HG02981 (cell line): ENCODE measurements at regions not wholly inside any gene's neighbourhood (a gene's known extent, or its start where the extent isn't known, plus 50 kb on each side); places are given as distances from the start of the nearest gene placed in this dataset.

ENCODE experiments used
- ATAC-seq: cut with Tn5 transposase; IDR thresholded peaks from one replicate; pipeline ENCODE4 v1.9.1; 2021; ENCODE audit warnings: mild to moderate bottlenecking, moderate library complexity; ENCODE audit not compliant: unreplicated experiment

DNA sequence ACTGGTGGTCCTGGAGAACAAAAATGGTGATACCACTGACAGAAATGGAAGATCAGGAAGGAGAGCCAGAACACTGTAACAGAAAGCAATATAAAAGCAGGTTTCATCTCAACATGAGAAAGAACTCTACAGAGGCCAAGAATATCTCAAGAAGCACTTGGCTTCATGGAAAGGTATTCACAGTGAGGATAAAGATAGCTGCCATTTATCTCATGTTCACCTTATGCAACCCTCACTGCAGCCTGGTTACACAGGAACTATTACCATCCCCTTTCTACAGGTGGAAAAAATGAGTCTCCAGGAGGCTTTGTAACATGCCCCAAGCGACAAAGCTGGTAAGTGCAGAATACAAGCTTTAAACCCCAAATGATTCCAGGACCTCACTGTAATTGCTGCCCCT lies 606.1 kb upstream of the CADM1 start:
- ATAC-seq: no peak

GRCh38 chr11:116109228-116109627 lies 605.0 kb upstream of the CADM1 start:
- no peak for ATAC-seq

DNA sequence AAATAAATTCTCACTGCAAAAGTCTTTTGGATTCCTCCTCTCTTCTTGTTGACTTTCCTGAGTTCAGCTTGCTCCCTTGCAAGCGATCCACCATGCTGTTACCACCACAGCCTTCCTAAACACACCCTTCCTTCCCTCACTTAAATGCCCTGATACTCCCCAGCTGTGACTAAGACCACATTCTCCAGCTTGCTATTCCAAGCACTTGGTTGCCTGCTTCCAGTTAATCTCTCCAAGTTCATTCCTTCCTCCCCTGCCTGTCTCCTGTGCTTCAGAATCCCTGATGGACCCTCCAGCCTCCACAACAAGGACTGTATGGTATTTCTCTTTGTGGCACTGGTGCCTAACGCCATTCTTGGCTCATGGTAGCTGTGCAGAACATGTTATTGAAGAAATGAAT lies 603.9 kb upstream of the CADM1 start:
- no peak for ATAC-seq

- no peak for ATAC-seq
These were observed 603.0 kb upstream of the CADM1 start for GRCh38 chr11:116107229-116107628.

DNA sequence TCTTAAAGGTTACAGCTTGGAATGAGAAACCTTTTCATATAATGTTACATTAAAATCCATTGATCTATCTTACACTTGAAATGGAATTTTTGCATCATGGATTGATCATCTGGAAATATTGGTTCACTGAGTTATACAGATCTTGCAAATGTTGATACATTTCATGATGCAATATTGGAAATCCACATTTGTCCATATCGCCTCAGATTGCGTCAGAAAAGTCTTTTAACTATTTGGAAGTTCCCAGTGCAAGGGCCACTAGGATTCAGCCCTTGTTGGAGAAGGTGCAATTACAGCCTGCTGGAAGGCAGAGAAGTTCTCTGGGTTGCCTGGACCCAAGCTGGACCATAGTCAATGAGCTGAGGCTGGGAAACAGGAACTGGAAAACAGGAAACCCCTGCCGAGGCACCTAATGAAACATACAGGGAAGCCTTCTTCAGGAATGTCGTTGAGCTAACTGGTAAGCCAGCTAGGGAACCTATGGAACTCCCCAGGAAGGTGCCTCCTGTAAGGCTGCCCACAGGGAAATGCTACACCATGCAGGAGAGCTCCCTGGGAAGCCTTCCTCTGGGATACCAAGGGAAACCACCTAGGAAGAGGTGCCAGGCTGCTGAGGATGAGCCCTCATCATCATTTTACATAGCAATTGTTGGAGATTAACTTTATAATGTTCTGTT lies 600.4 kb upstream of the CADM1 start:
- no peak for ATAC-seq

GRCh38 chr11:116101902-116102301 lies 597.7 kb upstream of the CADM1 start:
- ATAC-seq: no peak

- ATAC-seq: no peak
These were observed 595.8 kb upstream of the CADM1 start for GRCh38 chr11:116100016-116100415.

GRCh38 chr11:116099541-116099940 lies 595.3 kb upstream of the CADM1 start:
- ATAC-seq: no peak

- ATAC-seq: no peak
These were observed 592.2 kb upstream of the CADM1 start for GRCh38 chr11:116096272-116096995.

DNA sequence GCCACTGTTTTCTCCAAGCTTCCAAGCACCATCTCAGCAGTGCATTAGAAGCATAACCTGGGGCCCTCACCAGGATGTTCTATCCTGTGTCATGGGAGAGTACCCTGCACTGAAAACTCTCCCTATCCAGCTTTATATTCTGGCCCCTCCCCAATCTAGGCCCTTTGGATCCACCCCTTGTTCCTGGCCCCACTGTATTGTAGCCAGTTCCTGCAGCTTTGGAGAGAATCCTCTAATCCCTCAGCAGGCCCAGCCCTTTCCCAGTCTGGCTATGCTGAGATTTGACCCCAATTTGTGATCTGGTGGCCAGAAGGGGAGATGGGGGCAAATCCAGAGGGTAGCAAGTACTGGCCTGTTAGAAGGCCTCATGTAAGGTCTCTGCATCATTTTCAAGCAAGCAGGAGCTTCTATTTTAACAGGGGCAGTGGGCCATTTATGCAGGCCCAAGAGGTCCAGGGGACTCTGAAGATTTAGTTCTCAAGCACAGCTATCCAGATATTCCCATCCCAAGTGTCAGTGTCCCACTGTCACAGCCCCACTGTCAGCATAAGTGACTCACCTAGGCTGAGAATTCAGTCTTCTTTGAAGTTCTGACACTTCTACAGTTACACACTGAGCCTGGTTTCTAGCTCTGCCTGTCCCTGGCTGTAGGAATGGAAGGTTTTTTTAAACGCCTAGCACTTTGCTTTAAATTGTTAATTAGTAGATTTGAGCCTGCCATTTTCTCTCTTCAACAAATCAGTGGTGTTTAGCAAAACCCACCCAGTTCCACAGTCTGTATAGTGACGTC lies 589.5 kb upstream of the CADM1 start:
- ATAC-seq: no peak

DNA sequence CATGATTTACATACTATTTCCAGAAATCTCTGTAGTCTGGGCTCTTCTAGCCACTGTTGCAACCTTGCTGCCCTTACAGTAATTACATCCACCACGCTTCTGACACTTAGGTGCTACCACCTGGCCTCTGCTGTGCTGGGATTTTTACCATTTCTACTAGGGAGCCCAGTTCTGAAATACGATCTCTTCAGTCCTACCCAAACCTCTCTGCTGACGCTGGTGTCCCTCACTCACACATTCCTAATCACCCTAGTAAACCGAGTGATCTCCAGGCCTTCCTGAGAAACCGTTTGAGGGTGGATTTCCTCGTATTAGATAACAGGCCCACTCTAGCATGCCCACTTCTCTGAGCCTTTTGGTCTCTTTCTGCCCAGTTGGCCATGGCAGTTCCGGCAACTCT lies 588.9 kb upstream of the CADM1 start:
- no peak for ATAC-seq

DNA sequence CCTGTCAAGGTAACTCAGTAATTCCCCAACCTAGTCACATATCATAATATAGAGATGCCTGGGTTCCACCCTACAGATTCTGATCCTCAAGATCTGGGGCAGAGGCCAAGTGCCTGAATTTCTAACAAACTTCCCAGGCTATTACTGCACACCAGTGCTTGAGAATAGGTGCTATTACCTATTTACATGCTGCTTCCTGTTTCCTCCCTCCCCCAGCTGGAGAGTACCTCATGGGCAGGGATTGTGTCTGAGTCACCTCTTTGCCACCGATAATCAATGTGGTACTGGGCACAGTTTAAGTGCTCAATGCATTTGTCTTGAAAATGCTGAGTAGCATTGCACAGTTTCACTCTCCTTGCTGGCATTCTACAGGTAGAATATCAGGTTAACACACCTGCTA lies 582.2 kb upstream of the CADM1 start:
- no peak for ATAC-seq

GRCh38 chr11:116085031-116085635 lies 580.9 kb upstream of the CADM1 start:
- ATAC-seq: no peak

GRCh38 chr11:116084511-116084910 lies 580.3 kb upstream of the CADM1 start:
- ATAC-seq: no peak

- no peak for ATAC-seq
These were observed 578.0 kb upstream of the CADM1 start for GRCh38 chr11:116082256-116082655.

DNA sequence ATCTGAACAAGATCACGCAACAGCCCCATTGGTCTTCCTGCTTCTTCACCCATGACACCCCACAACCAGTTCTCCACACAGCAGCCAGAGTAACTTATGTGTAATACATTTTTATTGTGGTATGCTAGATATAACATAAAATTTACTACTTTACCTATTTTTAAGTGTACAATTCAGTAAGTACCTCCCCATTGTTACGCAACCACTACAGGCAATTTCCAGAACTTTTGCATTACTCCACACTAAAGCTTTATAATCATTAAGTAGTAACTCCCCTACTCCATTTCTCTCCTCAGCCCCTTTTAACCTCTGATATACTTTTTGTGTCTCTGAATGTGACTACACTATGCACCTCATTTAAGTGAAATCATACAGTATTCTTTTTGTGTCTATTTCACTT lies 575.4 kb upstream of the CADM1 start:
- ATAC-seq: no peak

DNA sequence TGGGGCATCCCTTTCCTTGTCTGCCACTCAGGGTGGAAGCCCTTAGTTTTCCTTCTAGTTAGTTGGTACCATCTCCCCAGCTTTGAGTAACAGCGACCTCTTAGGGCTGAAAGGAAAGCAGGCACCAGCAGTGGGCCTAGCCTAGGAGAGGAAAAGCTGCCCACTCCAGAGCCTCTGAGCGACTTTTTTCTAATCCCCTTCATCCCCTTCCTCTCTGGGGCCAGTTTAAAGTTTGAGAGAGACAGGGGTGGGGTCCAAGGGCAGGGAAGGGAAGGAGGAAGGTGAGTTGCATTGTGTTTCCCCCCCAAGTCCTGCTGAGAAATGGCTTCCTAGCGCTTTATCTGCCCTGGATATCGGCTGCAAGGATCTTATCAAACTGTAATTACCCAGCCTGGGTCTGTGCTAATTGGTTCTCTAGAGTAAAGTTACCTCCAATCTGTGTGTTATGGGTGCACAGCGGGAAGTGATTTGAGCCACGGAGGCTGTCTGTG lies 573.9 kb upstream of the CADM1 start:
- no peak for ATAC-seq

GRCh38 chr11:116077092-116077491 lies 572.9 kb upstream of the CADM1 start:
- no peak for ATAC-seq

- ATAC-seq: peak; percentile 70
These were observed 569.9 kb upstream of the CADM1 start for GRCh38 chr11:116073854-116074837.
